ENCODE measurements at regions not wholly inside any gene's neighbourhood (a gene's known extent, or its start where the extent isn't known, plus 50 kb on each side); places are given as distances from the start of the nearest gene placed in this dataset.

GRCh38 chr16:65869261-65869660 lies 497.2 kb upstream of the CDH5 start:
- TF ChIP-seq, protein P1, sequence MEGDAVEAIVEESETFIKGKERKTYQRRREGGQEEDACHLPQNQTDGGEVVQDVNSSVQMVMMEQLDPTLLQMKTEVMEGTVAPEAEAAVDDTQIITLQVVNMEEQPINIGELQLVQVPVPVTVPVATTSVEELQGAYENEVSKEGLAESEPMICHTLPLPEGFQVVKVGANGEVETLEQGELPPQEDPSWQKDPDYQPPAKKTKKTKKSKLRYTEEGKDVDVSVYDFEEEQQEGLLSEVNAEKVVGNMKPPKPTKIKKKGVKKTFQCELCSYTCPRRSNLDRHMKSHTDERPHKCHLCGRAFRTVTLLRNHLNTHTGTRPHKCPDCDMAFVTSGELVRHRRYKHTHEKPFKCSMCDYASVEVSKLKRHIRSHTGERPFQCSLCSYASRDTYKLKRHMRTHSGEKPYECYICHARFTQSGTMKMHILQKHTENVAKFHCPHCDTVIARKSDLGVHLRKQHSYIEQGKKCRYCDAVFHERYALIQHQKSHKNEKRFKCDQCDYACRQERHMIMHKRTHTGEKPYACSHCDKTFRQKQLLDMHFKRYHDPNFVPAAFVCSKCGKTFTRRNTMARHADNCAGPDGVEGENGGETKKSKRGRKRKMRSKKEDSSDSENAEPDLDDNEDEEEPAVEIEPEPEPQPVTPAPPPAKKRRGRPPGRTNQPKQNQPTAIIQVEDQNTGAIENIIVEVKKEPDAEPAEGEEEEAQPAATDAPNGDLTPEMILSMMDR (CRISPR knock-in tag; IDR thresholded peaks at IDR 0.05) = no peak
- TF ChIP-seq EP300 (IDR thresholded peaks at IDR 0.05; ENCODE audit: low read depth in 2 of 2, low read length in 2 of 2) = no peak
- no peak for TF ChIP-seq EP300 (CRISPR knock-in tag; IDR thresholded peaks at IDR 0.05; ENCODE audit: borderline replicate concordance)
- TF ChIP-seq NFKB2 (CRISPR knock-in tag; IDR thresholded peaks at IDR 0.05; ENCODE audit: borderline replicate concordance) = no peak
- no peak for TF ChIP-seq JUND (CRISPR knock-in tag; IDR thresholded peaks at IDR 0.05)
- no peak for TF ChIP-seq POLR2A (IDR thresholded peaks at IDR 0.05; ENCODE audit: insufficient read depth in 1 of 2, low read depth in 2 of 2, low read length in 2 of 2)
- no peak for TF ChIP-seq HMG20B (CRISPR knock-in tag; conservative IDR thresholded peaks at IDR 0.05)
- no peak for TF ChIP-seq TRIM24 (CRISPR knock-in tag; IDR thresholded peaks at IDR 0.05)
- TF ChIP-seq ZNF432 (CRISPR knock-in tag; IDR thresholded peaks at IDR 0.05; ENCODE audit: borderline replicate concordance) = no peak
- TF ChIP-seq MTA3 (CRISPR knock-in tag; IDR thresholded peaks at IDR 0.05) = no peak
- no peak for TF ChIP-seq CHCHD3 (CRISPR knock-in tag; IDR thresholded peaks at IDR 0.05)
